GM12864 (cell line): ENCODE measurements at regions not wholly inside any gene's neighbourhood (a gene's known extent, or its start where the extent isn't known, plus 50 kb on each side); places are given as distances from the start of the nearest gene placed in this dataset.

Experiments
- DNase-seq: peaks from one replicate; pipeline ENCODE4 v3.0.0-alpha.2; 2011; ENCODE audit warnings: low read depth
- H3K4me3 ChIP-seq: 2 replicates; pipeline ENCODE4 v1.5.1; 2011; ENCODE audit warnings: mild to moderate bottlenecking, low read depth, low read length, control low read depth
- TF ChIP-seq, protein P1 (sequence below): IDR thresholded peaks from 2 replicates; pipeline ENCODE4 v1.5.1; 2011; ENCODE audit warnings: low read depth, mild to moderate bottlenecking, moderate library complexity, low read length, control low read depth, inconsistent platforms; ENCODE audit errors: missing control alignments

DNA sequence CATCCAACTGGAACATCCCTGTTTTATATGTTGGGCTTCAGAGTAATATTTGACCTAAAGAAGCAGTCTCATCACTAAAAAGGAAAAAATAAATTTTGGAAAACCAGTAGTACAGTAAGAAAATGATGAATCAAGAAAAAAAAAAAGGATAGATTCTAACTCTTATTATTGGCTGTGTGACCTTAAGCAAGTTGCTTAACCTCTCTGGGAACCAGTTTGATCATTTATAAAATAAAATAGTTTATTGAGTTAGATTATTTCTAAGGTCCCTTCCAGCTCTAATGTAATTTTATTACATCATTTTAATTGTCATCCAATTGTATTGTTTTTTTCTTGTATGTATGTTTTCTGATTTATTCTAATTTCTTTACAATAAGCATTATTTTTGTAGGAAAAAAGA lies 127.0 kb downstream of the PRELID2 start:
- H3K4me3 ChIP-seq, result no peak overlapping the region
- DNase-seq, result no peak
- TF ChIP-seq, protein P1, sequence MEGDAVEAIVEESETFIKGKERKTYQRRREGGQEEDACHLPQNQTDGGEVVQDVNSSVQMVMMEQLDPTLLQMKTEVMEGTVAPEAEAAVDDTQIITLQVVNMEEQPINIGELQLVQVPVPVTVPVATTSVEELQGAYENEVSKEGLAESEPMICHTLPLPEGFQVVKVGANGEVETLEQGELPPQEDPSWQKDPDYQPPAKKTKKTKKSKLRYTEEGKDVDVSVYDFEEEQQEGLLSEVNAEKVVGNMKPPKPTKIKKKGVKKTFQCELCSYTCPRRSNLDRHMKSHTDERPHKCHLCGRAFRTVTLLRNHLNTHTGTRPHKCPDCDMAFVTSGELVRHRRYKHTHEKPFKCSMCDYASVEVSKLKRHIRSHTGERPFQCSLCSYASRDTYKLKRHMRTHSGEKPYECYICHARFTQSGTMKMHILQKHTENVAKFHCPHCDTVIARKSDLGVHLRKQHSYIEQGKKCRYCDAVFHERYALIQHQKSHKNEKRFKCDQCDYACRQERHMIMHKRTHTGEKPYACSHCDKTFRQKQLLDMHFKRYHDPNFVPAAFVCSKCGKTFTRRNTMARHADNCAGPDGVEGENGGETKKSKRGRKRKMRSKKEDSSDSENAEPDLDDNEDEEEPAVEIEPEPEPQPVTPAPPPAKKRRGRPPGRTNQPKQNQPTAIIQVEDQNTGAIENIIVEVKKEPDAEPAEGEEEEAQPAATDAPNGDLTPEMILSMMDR, result no peak

DNA sequence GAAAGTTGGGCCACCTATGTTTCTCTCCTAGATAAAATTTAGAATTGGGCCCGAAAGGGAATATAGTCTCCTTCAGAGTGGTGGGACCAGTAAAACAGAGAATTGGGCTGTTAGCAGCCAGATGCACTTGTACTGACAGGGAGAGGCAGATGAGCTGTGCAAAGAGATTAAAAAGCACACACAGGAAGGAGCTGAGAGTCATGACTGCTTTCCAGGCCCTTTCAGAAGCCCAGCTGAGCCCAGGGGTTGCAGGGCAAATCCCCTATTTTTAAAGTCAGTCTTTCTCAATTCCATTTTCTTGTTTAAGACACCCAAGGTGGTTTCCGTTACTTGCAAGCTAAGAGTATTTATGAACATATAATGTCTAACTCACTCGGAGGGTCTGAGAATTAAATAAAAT lies 130.4 kb downstream of the PRELID2 start:
- DNase-seq, result no peak
- TF ChIP-seq, protein P1, result no peak
- H3K4me3 ChIP-seq, result no peak overlapping the region

DNA sequence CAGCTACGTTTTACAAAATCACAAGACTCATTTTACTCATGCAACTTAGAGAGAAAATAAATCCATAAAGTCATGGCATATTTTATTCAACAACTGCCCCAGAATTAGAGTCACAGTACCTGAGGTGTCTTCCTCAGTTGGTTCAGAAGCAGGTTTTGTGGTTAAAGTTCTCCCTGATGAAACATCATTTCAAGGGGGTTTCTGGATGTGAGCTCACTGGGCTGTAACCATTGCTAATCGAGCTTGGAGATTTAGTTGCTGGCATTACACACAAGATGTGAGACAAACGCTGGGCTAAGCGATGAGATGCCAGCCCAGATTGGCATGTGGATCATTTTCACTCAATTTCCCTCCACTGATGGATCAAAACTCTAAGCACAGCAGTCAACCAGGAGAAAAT lies 131.3 kb downstream of the PRELID2 start:
- H3K4me3 ChIP-seq, result no peak overlapping the region
- DNase-seq, result no peak
- TF ChIP-seq, protein P1, result no peak

DNA sequence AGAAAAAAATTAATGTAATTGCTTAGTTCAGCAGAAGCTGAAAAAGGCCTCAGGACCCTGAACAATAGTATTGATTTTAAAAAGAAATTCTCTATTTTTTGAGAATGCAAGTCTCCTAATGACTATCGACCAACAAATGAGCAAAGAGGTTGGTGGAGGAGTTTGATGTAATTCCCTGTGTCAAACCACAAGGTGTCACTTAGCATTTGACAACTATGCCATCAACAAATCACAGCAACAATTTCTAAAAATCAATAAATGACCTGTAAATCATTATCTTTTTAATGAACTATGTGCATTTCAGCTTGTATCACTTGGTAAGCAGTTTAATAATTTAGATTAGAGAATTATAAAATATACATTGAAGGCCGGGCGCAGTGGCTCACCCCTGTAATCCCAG lies 133.7 kb downstream of the PRELID2 start:
- DNase-seq, result no peak
- TF ChIP-seq, protein P1, result no peak
- H3K4me3 ChIP-seq, result no peak overlapping the region

DNA sequence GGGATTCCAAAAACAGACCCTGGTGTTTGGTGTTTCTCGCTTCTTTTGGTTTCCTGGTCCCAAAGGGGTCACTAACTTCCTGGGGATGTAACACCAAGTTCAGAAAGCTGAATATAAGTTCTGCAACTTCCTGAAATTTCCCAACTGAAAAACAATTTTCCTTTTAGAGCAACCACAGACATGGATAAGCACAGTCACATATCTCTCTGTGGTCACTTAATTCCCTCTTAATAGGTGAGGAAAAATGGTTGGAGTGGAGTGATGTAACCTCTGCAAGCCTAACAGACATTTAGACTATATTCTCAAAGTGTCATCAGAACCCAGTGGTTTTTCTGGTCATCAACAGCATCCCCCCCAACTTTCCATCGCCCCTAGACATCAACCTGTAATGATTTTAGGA lies 135.3 kb downstream of the PRELID2 start:
- H3K4me3 ChIP-seq, result no peak overlapping the region
- no peak for DNase-seq
- TF ChIP-seq, protein P1, result no peak

DNA sequence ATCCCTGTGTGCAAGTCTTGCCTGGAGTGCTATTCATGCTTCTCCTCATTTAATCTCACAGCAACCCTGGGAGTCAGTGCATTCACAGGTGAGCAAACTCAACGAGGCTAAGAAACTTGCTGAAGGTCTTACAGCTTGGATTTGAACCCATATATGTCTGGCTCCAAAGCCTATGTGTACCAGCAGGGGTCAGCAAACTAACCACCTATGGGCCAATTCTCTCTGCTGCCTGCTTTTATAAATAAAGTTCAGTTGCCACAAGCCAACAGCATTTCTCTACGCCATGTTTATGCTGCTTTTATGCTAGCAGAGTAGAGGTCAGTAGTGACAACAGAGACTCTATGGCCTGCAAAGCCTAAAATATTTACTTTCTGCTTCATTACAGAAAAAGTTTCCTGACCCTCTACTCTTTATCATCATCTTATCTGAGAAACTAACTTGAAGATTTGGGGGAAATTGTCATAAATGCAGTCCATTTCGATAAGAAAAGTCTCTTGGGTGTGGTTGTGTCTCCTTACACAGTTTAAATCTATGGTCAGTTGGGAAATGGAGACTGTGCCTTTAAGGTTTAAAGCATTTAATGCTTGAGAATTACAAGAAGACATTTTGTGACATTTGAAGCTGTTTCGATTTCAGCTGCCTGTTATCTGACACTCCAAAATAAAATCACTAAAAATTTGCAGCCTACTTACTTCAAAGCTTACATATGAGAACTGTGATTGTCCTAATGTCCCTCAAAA lies 137.7 kb downstream of the PRELID2 start:
- TF ChIP-seq, protein P1, result peak; percentile 71
- no peak overlapping the region for H3K4me3 ChIP-seq
- peak; percentile 29 for DNase-seq

DNA sequence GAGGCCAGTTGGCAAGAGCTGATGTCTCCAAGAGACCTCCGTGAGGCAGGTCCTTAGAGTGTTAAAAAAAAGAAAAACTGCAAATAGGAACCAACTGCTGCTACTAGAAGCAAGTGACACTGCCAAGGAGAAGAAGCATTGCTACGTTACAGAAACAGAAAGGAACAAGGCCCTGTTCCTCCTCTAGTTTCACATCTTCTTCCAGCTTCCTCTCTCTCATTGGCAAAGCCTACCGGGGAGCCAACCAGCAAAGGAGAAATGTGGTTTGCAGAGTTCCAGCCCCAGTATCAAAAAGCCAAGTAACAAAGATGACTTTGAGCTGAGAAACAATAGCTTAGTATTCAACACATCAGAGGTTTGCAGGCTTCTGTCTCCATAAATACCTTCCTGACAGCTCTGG lies 145.9 kb downstream of the PRELID2 start:
- TF ChIP-seq, protein P1, result no peak
- peak; percentile 30 for DNase-seq
- no peak overlapping the region for H3K4me3 ChIP-seq
